ENCODE measurements at regions not wholly inside any gene's neighbourhood (a gene's known extent, or its start where the extent isn't known, plus 50 kb on each side); places are given as distances from the start of the nearest gene placed in this dataset.

DNA sequence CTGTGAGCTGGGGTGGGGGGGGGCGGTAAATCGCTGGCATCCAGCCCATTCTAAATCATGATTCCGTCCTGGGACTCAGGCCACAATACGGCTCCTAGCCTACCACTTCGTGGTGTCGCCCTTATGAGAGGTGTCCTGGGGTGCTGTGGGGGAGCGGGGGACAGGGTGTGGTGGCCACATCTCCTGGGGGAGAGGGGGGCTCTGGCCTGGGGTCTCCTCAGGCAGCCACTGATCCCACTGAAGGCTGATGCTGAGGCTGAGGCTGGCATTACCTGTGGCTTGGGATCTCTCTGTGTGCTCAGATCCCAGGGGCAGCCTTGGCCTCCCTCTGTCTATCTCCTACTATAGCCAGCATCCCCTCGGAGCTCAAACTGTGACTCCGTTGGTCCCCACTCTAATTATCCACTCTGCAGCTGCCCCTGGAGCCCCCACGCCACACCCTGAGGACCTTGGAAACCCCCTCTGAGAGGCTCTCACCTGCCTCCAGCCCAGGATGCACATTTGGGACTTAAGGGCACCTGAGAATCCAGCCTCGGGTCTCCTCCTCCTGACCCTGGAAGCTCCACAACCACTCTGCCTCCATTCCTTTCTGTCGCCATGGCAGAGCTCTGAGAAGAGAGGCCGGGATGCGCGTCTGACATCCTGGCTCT is 249.3 kb upstream of the TCERG1L start:
- DNase-seq (ENCODE audit: low read depth), result no peak

DNA sequence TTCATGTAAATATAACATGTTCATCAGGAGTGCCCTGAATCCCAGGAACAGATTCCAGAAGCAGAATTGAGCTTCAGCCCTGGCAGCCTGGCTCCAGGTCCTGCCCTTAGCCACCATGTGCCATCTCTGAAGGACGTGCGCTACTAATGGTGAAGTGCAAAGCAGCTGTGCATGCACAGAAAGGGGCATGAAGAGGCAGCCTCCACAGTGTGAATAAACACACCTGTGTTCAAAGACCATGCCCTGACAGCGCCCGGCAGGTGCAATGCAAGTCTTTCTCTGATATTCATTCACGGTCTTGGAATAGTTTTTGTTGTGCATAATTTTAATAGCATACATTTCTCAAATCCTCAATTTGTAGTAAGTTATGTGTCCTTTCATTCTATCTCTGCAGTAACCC is 250.4 kb upstream of the TCERG1L start:
- TF ChIP-seq, protein P1, sequence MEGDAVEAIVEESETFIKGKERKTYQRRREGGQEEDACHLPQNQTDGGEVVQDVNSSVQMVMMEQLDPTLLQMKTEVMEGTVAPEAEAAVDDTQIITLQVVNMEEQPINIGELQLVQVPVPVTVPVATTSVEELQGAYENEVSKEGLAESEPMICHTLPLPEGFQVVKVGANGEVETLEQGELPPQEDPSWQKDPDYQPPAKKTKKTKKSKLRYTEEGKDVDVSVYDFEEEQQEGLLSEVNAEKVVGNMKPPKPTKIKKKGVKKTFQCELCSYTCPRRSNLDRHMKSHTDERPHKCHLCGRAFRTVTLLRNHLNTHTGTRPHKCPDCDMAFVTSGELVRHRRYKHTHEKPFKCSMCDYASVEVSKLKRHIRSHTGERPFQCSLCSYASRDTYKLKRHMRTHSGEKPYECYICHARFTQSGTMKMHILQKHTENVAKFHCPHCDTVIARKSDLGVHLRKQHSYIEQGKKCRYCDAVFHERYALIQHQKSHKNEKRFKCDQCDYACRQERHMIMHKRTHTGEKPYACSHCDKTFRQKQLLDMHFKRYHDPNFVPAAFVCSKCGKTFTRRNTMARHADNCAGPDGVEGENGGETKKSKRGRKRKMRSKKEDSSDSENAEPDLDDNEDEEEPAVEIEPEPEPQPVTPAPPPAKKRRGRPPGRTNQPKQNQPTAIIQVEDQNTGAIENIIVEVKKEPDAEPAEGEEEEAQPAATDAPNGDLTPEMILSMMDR (IDR thresholded peaks at IDR 0.05; ENCODE audit: insufficient read depth, low read depth, low read length), result no peak
- no peak for DNase-seq (ENCODE audit: low read depth)
- no peak overlapping the region for H3K4me3 ChIP-seq (ENCODE audit: low read depth, low read length)

More for the DNA sequence above, 249.3 kb upstream of the TCERG1L start:
- TF ChIP-seq, protein P1 (IDR thresholded peaks at IDR 0.05; ENCODE audit: insufficient read depth, low read depth, low read length), result no peak
- H3K4me3 ChIP-seq (ENCODE audit: low read depth, low read length), result no peak overlapping the region

GRCh38 chr10:131563411-131563810 is 251.9 kb upstream of the TCERG1L start:
- DNase-seq (ENCODE audit: low read depth), result no peak
- H3K4me3 ChIP-seq (ENCODE audit: low read depth, low read length), result no peak overlapping the region
- TF ChIP-seq, protein P1 (IDR thresholded peaks at IDR 0.05; ENCODE audit: insufficient read depth, low read depth, low read length), result no peak

- TF ChIP-seq, protein P1 (IDR thresholded peaks at IDR 0.05; ENCODE audit: insufficient read depth, low read depth, low read length), result no peak
- DNase-seq (ENCODE audit: low read depth), result no peak
- H3K4me3 ChIP-seq (ENCODE audit: low read depth, low read length), result no peak overlapping the region
These were observed 256.0 kb upstream of the TCERG1L start for GRCh38 chr10:131567279-131568162.

- no peak overlapping the region for H3K4me3 ChIP-seq (ENCODE audit: low read depth, low read length)
- DNase-seq (ENCODE audit: low read depth), result no peak
- TF ChIP-seq, protein P1 (IDR thresholded peaks at IDR 0.05; ENCODE audit: insufficient read depth, low read depth, low read length), result no peak
These were observed 257.3 kb upstream of the TCERG1L start for GRCh38 chr10:131568866-131569265.

- no peak for DNase-seq (ENCODE audit: low read depth)
- TF ChIP-seq, protein P1 (IDR thresholded peaks at IDR 0.05; ENCODE audit: insufficient read depth, low read depth, low read length), result no peak
- H3K4me3 ChIP-seq (ENCODE audit: low read depth, low read length), result no peak overlapping the region
These were observed 258.6 kb upstream of the TCERG1L start for GRCh38 chr10:131569851-131570715.

Data from fibroblast of villous mesenchyme (primary cell).